ENCODE measurements at regions not wholly inside any gene's neighbourhood (a gene's known extent, or its start where the extent isn't known, plus 50 kb on each side); places are given as distances from the start of the nearest gene placed in this dataset.

DNA sequence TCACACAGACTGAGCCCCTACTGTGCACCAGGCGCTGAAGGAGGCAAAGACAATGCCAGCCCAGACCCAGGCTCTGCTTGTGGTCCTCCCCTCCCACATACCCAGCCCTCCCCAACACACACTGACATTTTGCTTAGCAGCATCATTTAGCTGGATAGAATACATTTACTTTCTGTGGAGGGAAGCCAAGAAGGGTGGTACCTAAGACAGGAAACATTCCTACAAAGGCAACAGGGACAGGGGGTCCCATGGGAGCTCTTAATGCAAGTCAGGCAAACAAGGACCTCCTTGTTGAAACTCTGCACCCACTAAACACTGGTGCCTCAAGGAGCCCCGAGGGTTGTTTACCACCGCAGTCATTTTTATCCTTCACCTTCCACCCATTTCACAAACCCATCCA, 77.0 kb upstream of the ZNF507 start:
- H2AK5ac ChIP-seq (ENCODE audit: low read depth, low read length) = no peak overlapping the region
- H3K27ac ChIP-seq (ENCODE audit: insufficient read depth, low read length) = no peak overlapping the region
- H2BK120ac ChIP-seq (ENCODE audit: low read depth, low read length) = no peak overlapping the region
- H3K9me1 ChIP-seq (ENCODE audit: insufficient read depth, low read length) = no peaks in the 10 kb centered on the region
- in situ Hi-C loops (cut with MboI; ENCODE audit: low sequenced_read_pairs) = no loop called here
- H3K4ac ChIP-seq (ENCODE audit: low read depth, low read length) = no peak overlapping the region
- DNase-seq (no peak), ATAC-seq (ENCODE audit: low read depth) (no peak)
- H2BK15ac ChIP-seq (ENCODE audit: low read depth, low read length) = no peak overlapping the region
- H3K27me3 ChIP-seq (ENCODE audit: control insufficient read depth, insufficient read depth, low read length) = no peaks in the 10 kb centered on the region
- ChIA-PET CTCF (no interaction called here), POLR2A (ENCODE audit: unreplicated experiment) (no interaction called here)
- no peak overlapping the region for H4K8ac ChIP-seq (ENCODE audit: low read depth in 2 of 2, low read length in 2 of 2)
- no peak overlapping the region for H4K5ac ChIP-seq (ENCODE audit: low read depth, low read length)
- no peak overlapping the region for H2BK5ac ChIP-seq (ENCODE audit: low read depth, low read length, poor library complexity, severe bottlenecking)
- no peak overlapping the region for H3K4me3 ChIP-seq (ENCODE audit: insufficient read depth, low read depth, low read length)
- H4K91ac ChIP-seq (ENCODE audit: insufficient read depth, low read depth, low read length) = no peak overlapping the region
- no peaks in the 10 kb centered on the region for H3K79me1 ChIP-seq (ENCODE audit: low read depth in 1 of 2, low read length in 2 of 2)
- no peak overlapping the region for H2BK20ac ChIP-seq (ENCODE audit: low read depth, low read length)
- H3K36me3 ChIP-seq (ENCODE audit: control insufficient read depth, insufficient read depth, low read length) = no peaks in the 10 kb centered on the region
- H2AK9ac ChIP-seq (replicated peaks; ENCODE audit: low read depth, low read length, poor library complexity) = no peak overlapping the region
- no peak overlapping the region for H3K23ac ChIP-seq (ENCODE audit: low read depth, low read length)
- H3K56ac ChIP-seq (ENCODE audit: extremely low read depth, insufficient read depth, low read length) = no peak overlapping the region
- H2AFZ ChIP-seq (replicated peaks; ENCODE audit: low read length, poor library complexity) = no peak overlapping the region
- H3K4me1 ChIP-seq (ENCODE audit: control insufficient read depth, insufficient read depth, low read length) = no peaks in the 10 kb centered on the region
- H3K9me3 ChIP-seq (ENCODE audit: control insufficient read depth, insufficient read depth, low read length) = no peaks in the 10 kb centered on the region
- no peak for TF ChIP-seq RAD21 (IDR thresholded peaks at IDR 0.05; ENCODE audit: low read length)
- no peak for TF ChIP-seq CEBPB (IDR thresholded peaks at IDR 0.05; ENCODE audit: low read depth, low read length)
- no peak for TF ChIP-seq BHLHE40 (IDR thresholded peaks at IDR 0.05; ENCODE audit: low read depth, low read length)
- TF ChIP-seq FOS (IDR thresholded peaks at IDR 0.05; ENCODE audit: low read depth, low read length) = no peak
- no peak for TF ChIP-seq RFX5 (IDR thresholded peaks at IDR 0.05; ENCODE audit: low read depth, low read length)
- no peak for TF ChIP-seq MAFK (IDR thresholded peaks at IDR 0.05; ENCODE audit: low read depth, low read length)
- no peak for TF ChIP-seq SMC3 (IDR thresholded peaks at IDR 0.05; ENCODE audit: low read depth, low read length)
- TF ChIP-seq, protein P1, sequence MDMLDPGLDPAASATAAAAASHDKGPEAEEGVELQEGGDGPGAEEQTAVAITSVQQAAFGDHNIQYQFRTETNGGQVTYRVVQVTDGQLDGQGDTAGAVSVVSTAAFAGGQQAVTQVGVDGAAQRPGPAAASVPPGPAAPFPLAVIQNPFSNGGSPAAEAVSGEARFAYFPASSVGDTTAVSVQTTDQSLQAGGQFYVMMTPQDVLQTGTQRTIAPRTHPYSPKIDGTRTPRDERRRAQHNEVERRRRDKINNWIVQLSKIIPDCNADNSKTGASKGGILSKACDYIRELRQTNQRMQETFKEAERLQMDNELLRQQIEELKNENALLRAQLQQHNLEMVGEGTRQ (IDR thresholded peaks at IDR 0.05; ENCODE audit: low read depth, low read length) = no peak
- no peak for TF ChIP-seq CHD1 (IDR thresholded peaks at IDR 0.05; ENCODE audit: low read depth, low read length)
- TF ChIP-seq RCOR1 (IDR thresholded peaks at IDR 0.05; ENCODE audit: insufficient replicate concordance, low read length) = no peak
- no peak for TF ChIP-seq POLR2A (IDR thresholded peaks at IDR 0.05; ENCODE audit: low read depth, low read length)
- no peak for TF ChIP-seq NFE2L2 (IDR thresholded peaks at IDR 0.05; ENCODE audit: low read depth, low read length)
- TF ChIP-seq MAZ (IDR thresholded peaks at IDR 0.05; ENCODE audit: borderline replicate concordance, low read depth, low read length) = no peak
- TF ChIP-seq, protein P2, sequence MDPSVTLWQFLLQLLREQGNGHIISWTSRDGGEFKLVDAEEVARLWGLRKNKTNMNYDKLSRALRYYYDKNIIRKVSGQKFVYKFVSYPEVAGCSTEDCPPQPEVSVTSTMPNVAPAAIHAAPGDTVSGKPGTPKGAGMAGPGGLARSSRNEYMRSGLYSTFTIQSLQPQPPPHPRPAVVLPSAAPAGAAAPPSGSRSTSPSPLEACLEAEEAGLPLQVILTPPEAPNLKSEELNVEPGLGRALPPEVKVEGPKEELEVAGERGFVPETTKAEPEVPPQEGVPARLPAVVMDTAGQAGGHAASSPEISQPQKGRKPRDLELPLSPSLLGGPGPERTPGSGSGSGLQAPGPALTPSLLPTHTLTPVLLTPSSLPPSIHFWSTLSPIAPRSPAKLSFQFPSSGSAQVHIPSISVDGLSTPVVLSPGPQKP (IDR thresholded peaks at IDR 0.05; ENCODE audit: borderline replicate concordance, low read depth, low read length) = no peak
- no peak for TF ChIP-seq MXI1 (IDR thresholded peaks at IDR 0.05; ENCODE audit: borderline replicate concordance, low read depth, low read length)
- dilution Hi-C loops (cut with HindIII; ENCODE audit: low sequenced_read_pairs, unreplicated experiment) = no loop called here
- no TSS peak for BruUV-seq (replicated peaks)
- no peak overlapping the region for H3K14ac ChIP-seq (replicated peaks; ENCODE audit: low read depth, low read length)
- H3K18ac ChIP-seq (ENCODE audit: low read depth, low read length) = no peak overlapping the region
- no peak overlapping the region for H3K4me2 ChIP-seq (ENCODE audit: low read depth, low read length)
- no peak overlapping the region for H3K9ac ChIP-seq (ENCODE audit: low read depth, low read length)
- intact Hi-C loops (cut with micrococcal nuclease) = no loop called here
- no peaks in the 10 kb centered on the region for H4K20me1 ChIP-seq (ENCODE audit: insufficient read depth, low read length)
- no CpG with 5 or more reads among the region's 3 CpGs for WGBS, 2 experiments (ENCODE audit: extremely low coverage in 2 of 2, insufficient read length in 1 of 2)

Measured in IMR-90 (cell line).